ENCODE measurements at regions not wholly inside any gene's neighbourhood (a gene's known extent, or its start where the extent isn't known, plus 50 kb on each side); places are given as distances from the start of the nearest gene placed in this dataset.

DNA sequence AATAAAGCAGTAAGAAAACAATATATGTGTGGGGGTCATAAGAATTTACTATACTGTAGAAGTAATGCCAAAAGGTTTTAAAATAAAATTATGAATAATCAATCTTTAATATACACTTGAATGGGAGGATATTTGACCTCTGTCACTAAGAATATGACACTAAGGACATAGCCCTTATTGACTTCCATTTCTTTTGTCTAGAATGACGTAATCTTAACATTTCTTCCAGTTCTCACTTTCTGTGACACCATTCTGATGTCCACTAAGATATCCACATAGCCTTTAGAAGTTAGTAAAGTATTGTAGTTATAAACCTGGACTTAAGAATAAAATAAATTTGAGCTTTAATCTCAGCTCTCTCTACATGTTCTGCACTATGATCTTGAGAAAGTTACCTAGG, 1050.7 kb downstream of the TLE4 start:
- DNase-seq (ENCODE audit: low spot score), result no peak

DNA sequence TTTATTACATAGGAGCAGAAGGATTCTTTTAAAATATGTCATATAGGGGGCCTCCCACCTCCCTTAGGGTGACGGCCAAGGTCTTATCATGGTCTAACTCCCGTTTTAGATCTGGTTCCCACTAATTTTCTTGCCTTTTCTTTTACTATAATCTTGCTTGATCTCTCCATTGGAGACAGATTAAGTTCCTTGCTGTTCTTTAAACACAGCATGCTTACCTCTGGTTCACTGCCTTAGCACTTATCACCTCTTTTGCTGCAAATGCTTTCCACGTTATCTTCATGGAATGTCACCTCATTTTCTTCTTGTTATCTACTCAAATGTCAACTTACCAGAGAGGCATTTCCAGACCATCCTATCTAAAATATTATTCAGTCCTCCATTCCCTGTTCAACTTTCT, 1047.6 kb downstream of the TLE4 start:
- DNase-seq (ENCODE audit: low spot score), result no peak

DNA sequence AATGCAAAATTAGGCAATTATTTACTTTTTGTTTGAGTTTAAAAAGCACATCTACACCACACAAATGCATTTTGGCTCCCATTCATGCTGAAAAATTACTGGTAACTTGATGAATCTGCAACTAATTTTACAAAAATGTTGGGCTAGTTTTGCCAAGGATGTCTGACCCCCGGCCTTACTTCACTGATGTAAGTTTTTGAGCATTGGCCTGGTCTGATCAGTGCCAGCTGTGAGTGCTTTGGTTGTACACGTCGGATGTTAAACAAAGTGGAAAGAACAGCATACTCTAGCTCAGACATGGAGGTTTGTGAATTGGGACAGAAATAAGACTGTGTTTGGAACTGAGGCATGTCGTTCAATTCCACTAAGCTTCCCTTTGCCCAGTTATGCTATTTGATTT, 1044.2 kb downstream of the TLE4 start:
- DNase-seq (ENCODE audit: low spot score), result no peak

DNA sequence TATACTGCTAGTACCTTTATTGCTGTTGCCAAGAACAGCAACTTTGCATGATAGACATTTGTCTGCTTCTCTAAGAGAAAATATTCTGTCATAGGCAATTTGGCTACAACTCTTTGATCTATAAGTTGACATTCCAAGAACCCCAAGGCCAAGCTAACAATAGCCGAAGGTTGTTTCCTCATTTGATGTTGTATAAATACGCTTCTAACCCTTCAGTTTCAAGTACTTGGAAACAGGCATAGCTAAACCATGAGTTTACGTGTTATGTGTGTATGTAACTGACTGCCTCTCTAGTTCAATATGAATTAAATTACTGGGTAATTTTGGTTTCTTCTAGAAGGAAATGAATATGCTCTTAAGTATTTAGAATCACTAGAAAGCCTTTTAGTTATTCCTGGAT, 1034.0 kb downstream of the TLE4 start:
- no peak for DNase-seq (ENCODE audit: low spot score)

DNA sequence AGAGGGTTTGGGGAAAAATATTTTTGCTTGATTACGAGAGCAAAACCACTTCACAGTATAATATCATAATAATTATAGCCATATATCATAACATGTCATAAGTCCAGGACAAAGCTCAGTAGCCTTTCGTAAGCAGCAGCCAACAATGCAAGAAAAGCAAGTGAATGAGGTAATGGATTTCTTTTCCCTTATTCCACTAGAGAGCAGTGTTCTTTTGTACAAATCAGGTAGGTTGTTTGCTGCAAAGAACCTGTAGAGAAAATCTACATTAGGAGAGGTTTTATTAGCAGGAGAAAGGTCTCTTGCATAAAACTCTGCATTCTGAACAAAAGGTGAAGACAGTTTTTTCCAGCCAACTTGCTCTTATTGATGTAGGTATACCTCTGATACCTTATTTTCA, 1033.4 kb downstream of the TLE4 start:
- DNase-seq (ENCODE audit: low spot score), result peak; percentile 53

DNA sequence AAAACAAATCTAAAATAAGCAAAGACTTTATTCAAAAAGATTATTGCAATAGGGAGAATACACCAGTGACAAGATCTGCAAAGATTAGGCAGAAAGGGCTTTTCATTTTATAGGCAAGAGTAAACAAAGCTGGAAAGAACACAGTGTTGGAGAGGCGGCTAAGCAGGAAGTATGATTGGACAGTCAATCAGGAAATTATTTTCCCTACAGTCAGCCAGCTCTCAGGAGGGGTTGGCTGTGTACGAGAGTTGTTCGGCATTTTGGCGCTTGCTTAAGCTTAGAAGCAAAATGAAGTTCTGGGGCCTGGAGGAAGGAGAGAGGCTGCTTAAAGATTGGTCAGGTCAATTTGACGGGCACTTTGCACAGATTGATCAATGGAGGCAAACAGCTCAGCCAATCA, 1030.5 kb downstream of the TLE4 start:
- DNase-seq (ENCODE audit: low spot score), result no peak

DNA sequence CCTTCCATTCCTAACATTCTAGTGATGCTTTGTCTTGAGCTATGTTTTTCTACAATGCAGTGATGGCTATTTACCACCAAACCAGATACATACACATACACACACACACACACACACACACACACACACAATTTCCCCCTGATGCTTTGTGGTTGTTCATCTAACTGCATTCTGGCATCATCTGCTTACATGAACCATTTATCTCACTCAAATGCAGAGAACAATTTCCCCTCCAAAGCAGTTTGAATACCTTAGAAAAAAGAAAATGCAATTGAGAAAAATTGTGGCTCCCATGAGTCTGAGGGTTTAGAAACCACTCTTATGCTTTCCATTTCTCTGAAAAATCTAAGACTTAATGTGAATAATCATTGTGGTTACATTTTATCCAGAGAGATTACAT, 1024.8 kb downstream of the TLE4 start:
- DNase-seq (ENCODE audit: low spot score), result no peak

DNA sequence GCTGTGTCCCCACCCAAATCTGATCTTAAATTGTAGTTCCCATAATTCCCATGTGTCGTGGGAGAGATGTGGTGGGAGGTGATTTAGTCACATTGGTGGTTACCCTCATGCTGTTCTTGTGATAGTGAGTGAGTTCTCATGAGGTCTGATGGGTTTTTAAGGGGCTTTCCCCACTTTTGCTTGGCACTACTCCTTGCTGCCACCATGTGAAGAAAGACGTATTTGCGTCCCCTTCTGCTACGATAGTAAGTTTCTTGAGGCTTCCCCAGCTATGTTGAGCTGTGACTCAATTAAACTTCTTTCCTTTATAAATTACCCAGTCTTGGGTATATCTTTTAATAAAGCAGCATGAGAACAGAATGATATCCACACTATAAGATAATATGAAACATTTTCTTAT, 1023.4 kb downstream of the TLE4 start:
- DNase-seq (ENCODE audit: low spot score), result no peak

DNA sequence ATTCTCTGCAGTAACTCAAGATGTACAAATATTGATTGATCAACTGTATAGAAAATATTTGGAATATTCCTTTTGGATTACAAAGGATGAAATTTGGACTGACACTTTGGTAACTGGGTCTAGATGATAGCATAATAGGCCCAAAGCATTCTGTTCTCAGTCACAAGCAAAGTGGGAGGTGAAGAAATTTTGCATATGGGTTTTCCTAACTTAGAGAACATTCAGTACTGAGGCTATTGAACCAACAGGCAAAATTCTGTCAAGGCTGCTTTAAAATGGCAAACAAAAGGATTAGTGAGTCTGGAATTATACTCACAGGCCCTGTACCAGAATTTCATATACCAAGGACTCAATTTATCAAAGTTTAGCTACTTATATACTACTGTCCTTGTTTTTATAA, 1020.6 kb downstream of the TLE4 start:
- DNase-seq (ENCODE audit: low spot score), result no peak

DNA sequence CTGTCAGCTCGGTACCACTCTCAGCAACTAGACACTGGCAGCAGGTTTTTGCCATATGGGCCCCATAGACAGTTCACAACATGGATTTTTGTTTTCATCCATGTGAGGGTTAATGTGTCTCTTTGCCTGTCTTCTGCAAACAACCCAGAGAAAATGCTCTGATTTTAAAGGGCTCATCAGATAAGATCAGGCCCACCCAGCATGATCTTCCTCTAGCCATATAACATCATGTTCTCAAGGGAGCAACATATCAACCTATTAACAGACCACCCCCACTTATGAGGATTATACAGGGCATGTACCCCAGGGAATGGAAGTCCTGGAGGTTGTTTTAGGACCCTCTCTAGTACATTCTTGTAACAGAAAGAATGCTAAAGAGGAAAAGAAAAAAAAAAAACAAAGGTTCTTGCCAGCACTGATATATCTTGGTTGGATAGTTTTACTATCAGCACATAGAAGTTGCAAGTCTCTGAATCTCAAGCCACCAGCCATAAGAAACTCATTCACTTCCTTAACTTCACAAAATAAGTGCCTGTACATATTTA, 1015.1 kb downstream of the TLE4 start:
- no peak for DNase-seq (ENCODE audit: low spot score)

DNA sequence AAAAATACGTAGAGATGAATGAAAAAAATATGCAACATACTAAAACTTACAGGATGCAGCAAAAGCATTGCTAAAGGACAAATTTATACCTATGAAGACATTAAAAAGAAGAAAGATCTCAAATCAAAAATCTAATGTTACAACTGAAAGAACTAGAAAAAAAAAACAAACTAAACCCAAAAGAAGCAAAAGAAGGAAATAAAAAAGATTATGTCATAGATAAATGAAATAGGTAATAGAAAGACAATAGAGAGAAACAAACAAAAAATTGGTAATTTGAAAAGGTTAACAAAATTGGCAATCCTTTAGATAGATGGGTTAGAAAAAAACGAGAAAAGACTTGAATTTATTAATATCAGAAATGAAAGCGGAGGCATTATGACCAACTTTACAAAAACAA, 1000.2 kb downstream of the TLE4 start:
- DNase-seq (ENCODE audit: low spot score), result no peak

DNA sequence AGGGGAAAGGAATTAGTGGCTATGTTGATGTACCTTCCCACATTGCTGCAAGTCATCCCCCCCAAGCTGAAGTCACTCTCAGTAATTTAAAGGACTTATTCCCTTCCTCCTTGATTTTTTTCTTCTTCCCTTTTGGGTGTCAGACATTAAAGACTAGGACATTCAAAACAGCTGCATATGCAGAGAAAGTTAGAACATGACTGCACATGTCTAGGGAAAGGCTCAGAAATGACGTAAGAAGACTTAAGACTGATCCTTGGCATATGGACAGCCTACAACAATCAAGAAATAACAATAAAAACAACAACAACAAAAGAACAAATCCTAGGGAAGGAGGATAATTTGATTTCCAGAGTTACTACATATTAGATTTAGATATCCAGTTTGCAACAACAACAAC, 997.5 kb downstream of the TLE4 start:
- DNase-seq (ENCODE audit: low spot score), result no peak

DNA sequence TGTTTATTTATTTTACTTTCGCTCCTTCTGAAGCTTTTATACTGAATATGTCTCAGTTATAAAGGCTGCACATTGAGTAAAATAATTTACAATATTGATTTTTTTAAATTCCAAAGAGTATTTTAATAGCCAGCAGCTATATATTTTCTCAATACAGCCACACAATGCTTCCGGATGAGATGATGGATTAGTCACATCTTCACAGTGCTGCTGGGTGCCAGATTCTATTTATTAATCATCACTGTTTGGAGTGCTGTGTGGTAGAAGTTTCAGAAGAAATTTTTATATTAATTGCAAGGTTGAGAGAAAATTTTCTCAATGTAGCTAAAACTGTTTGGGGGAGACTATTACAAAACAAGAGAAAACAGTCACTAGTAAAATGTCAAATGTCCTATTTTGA, 989.8 kb downstream of the TLE4 start:
- no peak for DNase-seq (ENCODE audit: low spot score)

DNA sequence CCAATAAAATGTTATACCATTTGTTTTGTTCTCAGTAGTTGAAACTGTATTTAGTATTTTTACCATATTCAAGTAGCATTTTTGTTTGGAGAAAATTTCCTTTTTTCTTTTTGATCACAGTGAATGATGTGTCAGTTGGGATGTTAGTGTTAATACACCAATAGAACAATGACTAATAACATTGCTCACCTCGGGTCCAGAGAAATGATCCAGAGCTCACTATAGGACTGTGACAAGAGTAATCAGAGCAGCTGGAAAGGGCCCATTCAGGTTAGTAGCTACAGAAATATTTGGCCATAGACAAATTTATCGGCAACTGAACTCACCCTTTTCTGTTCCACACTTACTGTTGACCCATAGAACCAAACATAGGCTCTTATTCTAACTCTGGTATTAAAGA, 989.2 kb downstream of the TLE4 start:
- no peak for DNase-seq (ENCODE audit: low spot score)

DNA sequence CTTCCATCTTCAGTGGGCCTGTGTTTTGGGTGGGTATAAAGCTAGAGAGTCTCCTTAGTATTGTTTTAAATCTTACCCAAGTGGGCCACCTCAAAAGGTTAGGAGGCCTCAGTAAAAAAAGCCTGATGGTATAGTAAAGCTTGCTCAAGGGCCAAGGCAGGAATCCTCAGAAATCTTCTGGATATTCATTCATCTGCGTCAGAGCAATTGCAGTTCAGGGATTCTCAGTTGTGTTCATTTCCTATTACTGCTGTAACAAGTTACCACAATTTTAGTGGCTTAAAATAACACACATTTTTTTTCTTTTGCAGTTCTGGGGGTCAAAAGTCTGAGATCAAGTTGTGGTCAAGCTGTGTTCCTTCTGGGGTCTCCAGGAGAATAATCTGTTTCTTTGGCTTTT, 985.5 kb downstream of the TLE4 start:
- DNase-seq (ENCODE audit: low spot score), result no peak

DNA sequence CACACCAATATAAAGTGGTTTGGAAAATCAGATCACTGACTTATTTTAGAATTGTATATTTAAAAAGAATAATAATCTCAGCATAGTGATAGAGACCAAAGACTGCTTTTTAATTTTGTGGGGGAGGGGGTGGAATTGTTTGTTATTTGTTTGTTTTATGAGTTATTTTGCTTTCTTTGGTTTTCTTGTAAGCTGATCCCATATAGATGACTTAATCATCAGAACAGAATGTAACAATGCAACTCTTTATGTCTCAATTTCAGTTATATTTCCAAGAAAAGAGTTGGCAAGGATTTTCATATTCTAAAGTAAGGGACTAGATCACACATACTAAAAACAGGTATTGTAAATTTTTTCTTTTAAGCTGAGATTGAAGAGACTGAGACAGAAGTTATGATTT, 984.9 kb downstream of the TLE4 start:
- DNase-seq (ENCODE audit: low spot score), result peak; percentile 28

DNA sequence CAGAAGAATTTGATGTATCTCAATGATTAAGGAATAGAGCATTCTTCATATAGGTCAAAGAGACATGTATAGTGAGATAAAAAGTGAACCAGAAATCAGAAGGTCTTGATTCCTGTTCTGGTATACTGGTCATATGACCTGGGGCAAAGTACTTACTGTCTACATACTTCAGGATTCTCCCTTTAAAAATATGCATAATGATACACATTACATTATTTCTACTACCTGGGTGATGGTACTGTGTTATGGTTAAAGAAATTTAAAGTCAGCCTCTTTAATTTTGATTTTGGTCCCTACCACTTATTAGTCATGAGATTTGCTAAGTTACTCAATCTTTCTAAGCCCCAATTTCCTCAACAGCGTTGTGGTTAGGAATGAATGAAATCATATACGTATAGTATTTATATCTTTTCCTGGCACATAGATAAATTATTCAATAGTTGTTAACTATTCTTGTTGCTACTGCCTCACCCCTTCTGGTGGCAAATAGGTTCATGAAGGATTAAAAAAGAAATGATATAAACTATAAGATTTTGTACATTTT, 984.1 kb downstream of the TLE4 start:
- no peak for DNase-seq (ENCODE audit: low spot score)

DNA sequence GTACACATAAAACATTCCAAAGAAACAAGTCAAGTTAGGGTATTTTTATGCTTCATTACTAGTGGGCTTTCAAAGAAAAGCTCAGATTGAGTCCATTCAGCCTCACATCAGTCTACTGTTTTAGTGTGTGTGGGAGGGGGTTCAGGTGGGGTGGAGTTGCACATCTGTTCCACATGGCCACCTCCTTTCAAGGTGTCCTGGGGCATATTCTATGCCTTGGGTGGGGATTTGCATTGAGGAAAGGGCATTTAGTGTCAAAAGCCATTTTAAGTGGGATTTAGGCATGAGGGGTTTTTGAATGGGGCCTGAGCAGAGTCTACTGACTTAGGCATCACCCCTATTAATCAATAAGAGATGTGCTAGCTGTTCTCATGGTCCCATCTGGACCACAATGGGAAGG, 983.1 kb downstream of the TLE4 start:
- DNase-seq (ENCODE audit: low spot score), result no peak

DNA sequence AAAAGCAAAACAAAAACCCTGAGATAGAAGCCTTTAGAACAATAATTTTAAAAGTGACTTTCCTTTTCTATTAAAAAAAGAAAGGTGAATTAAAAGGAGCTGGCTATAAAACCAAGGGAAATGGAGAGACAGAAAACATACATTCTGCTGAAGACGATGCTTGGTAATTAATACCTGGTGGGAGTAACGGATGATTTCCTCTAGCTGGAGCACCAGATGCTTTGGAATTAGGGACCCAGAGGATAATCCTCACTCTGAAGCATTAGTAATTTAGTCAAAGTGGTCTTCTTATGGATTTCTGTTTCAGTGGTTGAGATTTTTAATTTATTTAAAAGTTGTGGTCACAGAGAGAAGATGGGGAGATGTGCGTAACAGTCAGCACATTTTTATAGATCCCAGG, 982.5 kb downstream of the TLE4 start:
- no peak for DNase-seq (ENCODE audit: low spot score)

DNA sequence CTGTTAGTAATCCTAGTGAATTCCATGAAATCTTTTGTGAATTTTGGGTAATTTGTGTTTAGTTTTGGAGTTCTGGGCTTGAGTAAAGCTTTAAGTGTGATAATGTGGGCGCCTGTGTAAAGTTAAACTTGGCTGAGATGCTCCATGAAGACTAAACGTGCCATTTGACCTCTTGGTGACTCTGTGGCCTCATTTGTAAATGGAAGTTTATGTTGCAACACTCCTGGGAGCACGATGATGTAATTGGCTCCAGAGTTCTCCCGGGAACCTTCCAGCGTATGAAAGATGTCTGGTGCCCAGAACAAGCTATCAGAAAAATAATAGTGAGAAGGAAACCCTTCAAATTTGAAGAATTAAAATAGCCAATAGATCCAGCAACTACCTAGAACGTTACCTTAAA, 981.2 kb downstream of the TLE4 start:
- no peak for DNase-seq (ENCODE audit: low spot score)

DNA sequence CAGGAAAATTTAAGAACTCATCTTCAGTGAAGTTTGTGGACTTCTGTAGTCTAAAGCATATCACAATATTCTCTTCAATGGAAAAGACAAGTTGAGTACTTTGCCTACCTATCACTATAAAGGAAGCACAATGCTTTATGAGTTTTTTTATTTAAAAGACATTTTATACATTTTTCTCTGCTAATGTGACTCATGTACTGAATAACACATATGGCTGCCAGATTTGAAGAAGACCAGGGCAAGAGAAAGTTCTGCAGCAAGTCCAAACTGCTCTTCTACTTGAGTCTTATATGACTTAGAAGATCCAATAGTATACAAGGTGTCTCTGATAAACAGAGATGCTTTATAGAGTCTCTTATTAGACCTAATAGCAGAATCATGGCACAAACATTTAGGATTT, 978.4 kb downstream of the TLE4 start:
- DNase-seq (ENCODE audit: low spot score), result no peak

DNA sequence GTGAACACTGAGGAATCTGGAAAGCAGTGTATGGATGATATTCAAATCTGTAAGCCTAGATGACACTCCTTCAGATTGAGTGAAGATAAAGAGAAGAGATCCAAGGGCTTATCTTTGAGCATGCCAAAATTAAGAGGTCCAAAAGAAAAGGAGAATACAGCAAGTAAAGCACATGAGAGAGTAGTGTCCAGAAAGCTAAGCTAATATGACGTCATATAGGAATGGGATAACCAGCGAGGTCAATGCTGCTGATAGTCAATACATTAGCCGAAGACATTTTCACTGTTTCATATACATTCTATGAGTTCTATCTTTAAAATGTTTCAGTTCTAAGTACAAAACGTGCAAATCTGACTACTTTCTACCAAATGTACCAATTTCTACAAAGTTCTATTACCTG, 975.8 kb downstream of the TLE4 start:
- no peak for DNase-seq (ENCODE audit: low spot score)

DNA sequence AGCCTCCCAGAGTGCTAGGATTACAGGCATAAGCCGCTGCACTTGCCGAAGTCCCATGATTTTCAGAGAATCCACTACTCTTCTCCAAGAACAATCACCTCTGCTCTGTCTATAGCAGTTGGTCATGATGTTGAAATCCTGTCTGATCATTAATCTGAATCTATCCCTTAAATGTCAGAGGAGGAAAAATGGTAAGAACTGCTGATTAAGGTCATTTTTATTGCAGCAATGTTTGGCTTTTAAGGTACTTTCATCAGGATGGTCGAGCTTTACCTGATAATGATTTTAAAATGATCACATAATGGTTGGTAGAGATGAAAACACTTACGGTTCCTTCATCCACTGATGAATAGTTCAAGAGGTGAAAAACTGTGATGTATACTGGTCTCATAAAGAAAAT, 968.6 kb downstream of the TLE4 start:
- DNase-seq (ENCODE audit: low spot score), result no peak

DNA sequence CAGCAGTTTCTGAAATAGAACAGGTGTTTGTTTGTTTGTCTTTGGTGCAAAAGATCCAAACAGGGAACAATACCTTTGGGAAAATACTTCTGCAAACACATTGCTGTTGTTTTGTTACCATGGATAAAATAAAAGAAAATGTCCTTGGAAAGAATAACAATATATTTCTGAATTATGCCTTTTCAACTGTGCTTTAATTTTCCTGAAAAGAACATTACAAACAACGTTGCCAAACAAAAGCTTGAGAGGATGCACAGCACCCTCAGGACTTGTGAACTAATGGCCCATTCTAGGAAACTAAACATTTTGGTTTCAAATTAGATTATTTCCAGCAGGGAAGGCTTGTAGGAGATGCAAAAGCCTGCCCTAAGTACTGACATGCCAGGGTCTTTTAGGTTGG, 967.2 kb downstream of the TLE4 start:
- DNase-seq (ENCODE audit: low spot score), result no peak

DNA sequence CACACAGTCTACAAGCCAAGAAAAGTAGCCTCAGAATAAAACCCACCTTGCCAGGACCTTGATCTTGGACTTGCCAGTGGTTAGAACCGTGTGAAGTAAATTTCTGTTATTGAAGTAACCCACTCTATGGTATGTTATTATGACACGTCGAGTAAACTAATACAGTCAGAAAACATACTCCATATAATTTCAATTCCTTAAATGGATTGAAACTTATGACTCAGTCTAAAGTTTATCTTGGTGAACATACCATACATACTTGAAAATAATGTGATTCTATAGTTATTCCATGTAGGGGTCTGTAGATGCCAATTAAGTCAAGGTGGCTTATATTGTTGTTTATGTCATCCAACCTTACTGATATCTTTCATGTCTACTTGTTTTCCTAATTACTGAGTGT, 950.7 kb downstream of the TLE4 start:
- no peak for DNase-seq (ENCODE audit: low spot score)
